GM12872 (cell line): ENCODE measurements at regions not wholly inside any gene's neighbourhood (a gene's known extent, or its start where the extent isn't known, plus 50 kb on each side); places are given as distances from the start of the nearest gene placed in this dataset.

Experiments used
- TF ChIP-seq, protein P1 (sequence below): IDR thresholded peaks from 3 replicates; pipeline ENCODE4 v1.5.1; 2011; ENCODE audit warnings: low read depth, mild to moderate bottlenecking, low read length, moderate library complexity; ENCODE audit not compliant: insufficient read depth

DNA sequence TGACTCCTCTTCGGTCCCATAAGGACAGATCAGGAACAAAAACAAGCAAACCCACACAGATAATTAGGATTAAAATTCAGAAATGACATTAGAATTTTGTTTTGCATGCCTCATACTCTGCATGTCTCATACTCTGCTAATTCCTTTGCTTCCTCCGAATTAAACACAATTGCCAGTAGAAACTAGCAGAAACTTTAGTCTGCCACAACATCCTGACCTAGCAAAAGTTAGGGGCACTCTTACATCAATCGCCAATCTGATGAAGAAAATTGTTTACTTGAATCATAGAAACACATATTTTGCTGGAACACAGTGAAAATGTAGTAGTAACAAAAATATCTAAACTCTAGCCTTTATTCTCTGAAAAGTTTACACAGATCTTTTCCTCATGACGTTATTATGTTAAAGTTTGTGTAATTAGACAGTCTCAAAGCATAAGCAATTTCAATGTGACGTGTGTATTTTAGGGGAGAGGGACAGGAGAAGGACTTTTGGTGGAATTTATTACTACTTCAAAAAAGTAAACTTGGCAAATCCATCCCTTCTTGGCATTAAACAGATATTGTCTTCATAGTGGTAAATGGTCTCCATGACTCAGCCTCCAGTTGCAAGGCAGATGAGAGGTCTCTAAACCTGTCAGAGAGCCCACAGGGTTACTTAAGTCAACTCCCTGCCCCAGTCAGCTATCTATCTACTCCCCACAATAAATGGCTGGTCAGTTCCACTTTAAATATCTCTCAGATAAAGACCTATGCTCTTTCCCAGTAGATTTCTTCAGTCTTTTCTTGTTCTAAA is 249.8 kb upstream of the UBASH3B start:
- TF ChIP-seq, protein P1, sequence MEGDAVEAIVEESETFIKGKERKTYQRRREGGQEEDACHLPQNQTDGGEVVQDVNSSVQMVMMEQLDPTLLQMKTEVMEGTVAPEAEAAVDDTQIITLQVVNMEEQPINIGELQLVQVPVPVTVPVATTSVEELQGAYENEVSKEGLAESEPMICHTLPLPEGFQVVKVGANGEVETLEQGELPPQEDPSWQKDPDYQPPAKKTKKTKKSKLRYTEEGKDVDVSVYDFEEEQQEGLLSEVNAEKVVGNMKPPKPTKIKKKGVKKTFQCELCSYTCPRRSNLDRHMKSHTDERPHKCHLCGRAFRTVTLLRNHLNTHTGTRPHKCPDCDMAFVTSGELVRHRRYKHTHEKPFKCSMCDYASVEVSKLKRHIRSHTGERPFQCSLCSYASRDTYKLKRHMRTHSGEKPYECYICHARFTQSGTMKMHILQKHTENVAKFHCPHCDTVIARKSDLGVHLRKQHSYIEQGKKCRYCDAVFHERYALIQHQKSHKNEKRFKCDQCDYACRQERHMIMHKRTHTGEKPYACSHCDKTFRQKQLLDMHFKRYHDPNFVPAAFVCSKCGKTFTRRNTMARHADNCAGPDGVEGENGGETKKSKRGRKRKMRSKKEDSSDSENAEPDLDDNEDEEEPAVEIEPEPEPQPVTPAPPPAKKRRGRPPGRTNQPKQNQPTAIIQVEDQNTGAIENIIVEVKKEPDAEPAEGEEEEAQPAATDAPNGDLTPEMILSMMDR: no peak

DNA sequence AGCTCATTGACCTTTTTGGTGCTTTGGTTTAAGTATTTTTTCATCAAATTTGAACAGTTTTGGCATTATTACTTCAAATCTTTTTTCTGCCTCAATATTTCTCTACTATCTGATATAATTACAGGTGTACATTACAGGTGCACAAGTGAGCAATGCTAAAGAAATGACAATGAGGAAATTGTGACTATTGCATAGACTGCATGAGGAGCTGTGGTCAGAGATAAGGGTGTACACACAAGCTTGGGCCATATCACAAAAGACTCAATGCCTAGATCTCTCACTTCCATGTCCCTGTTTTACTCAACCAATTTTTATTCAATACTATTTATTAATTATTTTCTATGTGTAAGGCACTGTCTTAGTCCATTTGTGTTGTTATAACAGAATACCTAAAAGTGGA is 251.0 kb upstream of the UBASH3B start:
- TF ChIP-seq, protein P1: no peak

DNA sequence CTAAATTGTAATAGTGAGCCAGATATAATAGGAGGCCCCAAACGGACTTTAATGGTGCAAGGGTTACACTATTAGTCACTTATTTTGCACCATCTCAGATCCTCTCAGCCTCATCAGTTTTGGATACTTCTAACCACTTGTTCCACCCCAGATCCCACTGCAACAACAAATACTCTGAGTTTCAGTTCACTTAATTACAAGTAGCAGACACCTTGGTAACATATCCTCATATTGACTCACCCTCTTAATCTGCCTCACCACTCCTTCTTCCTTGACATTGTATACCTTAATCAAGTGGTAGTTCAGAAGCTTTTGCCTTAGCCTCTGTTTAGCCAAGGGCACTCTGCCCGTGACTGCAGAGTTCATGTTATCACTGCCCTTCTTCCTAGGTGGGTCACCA is 256.1 kb upstream of the UBASH3B start:
- TF ChIP-seq, protein P1: no peak

DNA sequence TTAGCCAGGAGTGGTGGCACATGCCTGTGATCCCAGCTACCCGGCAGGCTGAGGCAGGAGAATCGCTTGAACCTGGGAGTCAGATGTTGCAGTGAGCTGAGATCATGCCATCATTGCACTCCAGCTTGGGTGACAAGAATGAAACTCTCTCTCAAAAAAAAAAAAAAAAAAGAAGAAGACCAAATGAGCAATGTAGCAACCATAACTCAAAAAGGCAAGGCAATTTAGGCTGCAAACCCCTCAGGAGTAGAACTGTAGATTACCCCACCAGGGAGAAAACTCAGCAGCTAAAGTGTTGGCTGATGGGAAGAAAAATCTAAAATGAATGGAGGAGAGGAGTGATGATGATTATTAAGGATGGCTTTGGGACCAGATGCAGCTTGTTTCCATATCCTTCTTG is 256.7 kb upstream of the UBASH3B start:
- TF ChIP-seq, protein P1: no peak

DNA sequence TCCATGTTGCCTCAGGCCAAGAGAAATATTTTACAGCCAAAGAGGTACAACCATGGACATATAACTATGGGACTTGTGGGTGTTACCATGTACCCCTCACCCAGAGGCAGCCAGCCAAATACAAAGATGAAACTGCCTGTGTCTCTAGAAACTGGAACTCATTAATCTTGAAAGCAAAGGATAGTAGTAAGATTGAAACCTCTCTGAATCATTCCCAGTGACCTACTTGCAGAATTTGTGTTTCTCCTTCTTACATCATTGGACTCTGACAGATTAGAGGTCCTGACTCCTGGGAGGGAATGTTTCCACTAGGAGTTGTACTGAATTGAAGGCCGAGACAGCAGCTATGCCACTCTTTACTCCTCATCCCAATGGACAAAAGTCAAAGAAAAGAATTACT is 257.4 kb upstream of the UBASH3B start:
- TF ChIP-seq, protein P1: no peak

DNA sequence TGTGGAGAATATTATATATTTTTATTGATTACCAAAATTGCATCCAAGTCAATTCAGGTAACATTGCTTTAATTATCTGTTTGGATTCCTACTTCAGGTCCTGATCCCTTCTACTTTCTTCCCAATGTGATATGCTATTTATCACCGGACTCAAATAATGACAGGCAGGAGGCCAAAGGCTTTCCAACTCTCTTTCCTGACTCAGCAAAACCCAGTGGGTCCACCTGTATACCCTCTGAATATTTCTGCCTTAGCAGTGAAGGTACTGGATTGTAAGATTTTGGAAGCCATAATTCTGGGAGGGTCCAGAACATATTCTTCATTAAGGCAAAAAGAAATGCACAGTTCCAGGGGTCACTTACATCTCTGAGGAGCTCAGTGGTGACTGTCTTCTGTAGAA is 260.2 kb upstream of the UBASH3B start:
- TF ChIP-seq, protein P1: no peak

DNA sequence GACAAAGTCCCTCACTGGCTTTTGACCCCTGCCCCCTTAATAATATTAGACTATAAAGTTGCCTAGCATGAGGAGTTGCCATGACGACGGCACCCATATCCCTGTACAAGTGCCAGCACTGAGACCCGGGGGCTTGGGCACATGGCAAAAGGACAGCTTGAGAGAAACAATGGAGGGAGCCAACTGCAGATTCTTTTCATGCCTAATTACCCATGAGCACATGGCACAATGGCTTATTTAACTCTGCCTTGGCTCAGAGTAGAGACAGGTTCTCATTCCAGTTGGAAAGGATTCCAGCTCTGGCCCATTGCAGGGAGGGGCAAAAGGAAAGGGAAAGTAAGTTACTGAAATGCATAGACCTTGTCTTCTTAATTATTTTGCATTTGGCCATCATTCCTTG is 261.2 kb upstream of the UBASH3B start:
- TF ChIP-seq, protein P1: no peak
